NB4 (cell line): ENCODE measurements at regions not wholly inside any gene's neighbourhood (a gene's known extent, or its start where the extent isn't known, plus 50 kb on each side); places are given as distances from the start of the nearest gene placed in this dataset.
"Not testable (repeated sequence)": the region's sequence is repeated elsewhere in the genome, so short reads cannot be mapped to it uniquely, and the experiment has no call there.

Experiments used
- DNase-seq: peaks from one replicate; pipeline ENCODE4 v3.0.0; 2010; ENCODE audit warnings: low read depth
- H3K4me3 ChIP-seq: one replicate; pipeline ENCODE4 v1.5.1; 2011; ENCODE audit warnings: mild to moderate bottlenecking, low read depth, low read length, moderate library complexity
- CTCF ChIP-seq: IDR thresholded peaks from one replicate; pipeline ENCODE4 v1.5.1; 2012; ENCODE audit warnings: low read depth, low read length
- MAX ChIP-seq: IDR thresholded peaks from 2 replicates; pipeline ENCODE4 v1.6.1; 2011; ENCODE audit warnings: low read depth, low read length
- MYC ChIP-seq: IDR thresholded peaks from 2 replicates; pipeline ENCODE4 v1.6.1; 2011; ENCODE audit warnings: low read depth, low read length
- POLR2A ChIP-seq: IDR thresholded peaks from 2 replicates; pipeline ENCODE4 v1.6.1; 2011; ENCODE audit warnings: mild to moderate bottlenecking; ENCODE audit not compliant: insufficient read length; ENCODE audit errors: extremely low read depth

GRCh38 chrX:1904663-1905218 lies 289.9 kb downstream of the ASMT start:
- H3K4me3 ChIP-seq: no peak overlapping the region
- DNase-seq: no peak
- TF ChIP-seq CTCF: no peak
- no peak for TF ChIP-seq MYC
- no peak for TF ChIP-seq POLR2A
- no peak for TF ChIP-seq MAX

- no peak overlapping the region for H3K4me3 ChIP-seq
- TF ChIP-seq MAX (no peak), MYC (no peak), POLR2A (no peak), CTCF (no peak)
- no peak for DNase-seq
Observed at GRCh38 chrX:1906028-1906427, 291.2 kb downstream of the ASMT start.

GRCh38 chrX:1908996-1909395 lies 294.1 kb downstream of the ASMT start:
- not testable (repeated sequence) for H3K4me3 ChIP-seq, DNase-seq

- no peak overlapping the region for H3K4me3 ChIP-seq
- DNase-seq: no peak
- TF ChIP-seq MYC (no peak), POLR2A (no peak), MAX (no peak), CTCF (no peak)
Observed at GRCh38 chrX:1909419-1910206, 294.8 kb downstream of the ASMT start.

GRCh38 chrX:1910207-1910470 lies 295.3 kb downstream of the ASMT start:
- DNase-seq: no peak
- TF ChIP-seq MAX: no peak
- TF ChIP-seq CTCF: no peak
- TF ChIP-seq POLR2A: no peak
- no peak for TF ChIP-seq MYC
- H3K4me3 ChIP-seq: no peak overlapping the region

DNA sequence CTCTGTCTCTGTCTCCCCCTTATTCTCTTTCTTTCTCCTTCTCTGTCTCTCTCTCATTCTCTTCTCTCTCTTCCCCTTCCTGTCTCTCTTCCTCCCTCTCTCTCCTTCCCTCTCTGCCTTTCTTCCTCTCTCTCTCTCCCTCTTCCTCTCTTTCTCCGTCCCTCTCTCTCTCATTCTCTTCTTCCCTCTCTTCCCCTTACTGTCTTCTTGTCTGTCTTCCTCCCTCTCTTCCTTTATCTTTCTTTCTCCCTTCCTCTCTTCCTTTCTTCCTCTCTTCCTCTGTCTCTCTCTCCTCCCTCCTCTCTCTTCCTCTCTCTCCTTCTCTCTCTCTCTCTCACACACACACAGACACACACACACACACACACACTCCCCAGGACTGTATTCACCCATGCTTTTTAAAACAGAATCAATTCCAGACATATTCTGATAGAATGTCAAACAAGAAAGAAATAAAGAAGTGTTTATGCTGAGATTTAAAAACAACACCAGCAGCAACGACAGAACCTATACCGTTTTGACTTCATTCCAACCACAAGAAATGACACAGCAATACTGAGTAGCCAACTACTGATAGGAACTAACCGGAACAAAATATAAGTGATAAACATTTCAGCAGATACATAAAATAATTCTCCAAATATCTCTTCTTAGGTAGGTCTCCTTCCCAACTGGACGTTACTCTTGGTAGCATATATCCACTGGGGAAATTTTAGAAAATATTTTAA lies 296.7 kb downstream of the ASMT start:
- TF ChIP-seq POLR2A (no peak), CTCF (no peak), MAX (no peak), MYC (no peak)
- DNase-seq: no peak
- no peak overlapping the region for H3K4me3 ChIP-seq
